AG04449 (cell line): ENCODE measurements at regions not wholly inside any gene's neighbourhood (a gene's known extent, or its start where the extent isn't known, plus 50 kb on each side); places are given as distances from the start of the nearest gene placed in this dataset.

ENCODE experiments used
- CTCF ChIA-PET: fragments of 350-600 bp; formaldehyde crosslinking; extraction: SDS; loops from one replicate; lab custom pipeline; 2021; ENCODE audit warnings: antibody characterized with exemption; lab: Yijun Ruan, JAX
- POLR2A ChIA-PET: fragments of 400-600, 350-600 bp; formaldehyde crosslinking; extraction: SDS; loops from one replicate; lab custom pipeline; 2020; ENCODE audit warnings: antibody characterized with exemption, inconsistent platforms; lab: Yijun Ruan, JAX
- DNase-seq: peaks from one replicate; pipeline ENCODE4 v3.0.0-alpha.2; 2010; ENCODE audit warnings: low read depth, low spot score
- H3K4me3 ChIP-seq: 2 replicates; pipeline ENCODE4 v1.5.1; 2011; ENCODE audit warnings: low read depth, mild to moderate bottlenecking, control low read depth, low read length
- CTCF ChIP-seq: IDR thresholded peaks from one replicate; pipeline ENCODE4 v1.5.1; 2011; ENCODE audit warnings: mild to moderate bottlenecking, moderate library complexity, low read length, control low read depth, inconsistent platforms; ENCODE audit not compliant: insufficient read depth; ENCODE audit errors: missing control alignments

GRCh38 chr14:82837611-82838140 is 1304.0 kb upstream of the SEL1L start:
- ChIA-PET POLR2A (no interaction called here), CTCF (no interaction called here)
- no peak for TF ChIP-seq CTCF
- DNase-seq, result no peak
- no peak overlapping the region for H3K4me3 ChIP-seq

DNA sequence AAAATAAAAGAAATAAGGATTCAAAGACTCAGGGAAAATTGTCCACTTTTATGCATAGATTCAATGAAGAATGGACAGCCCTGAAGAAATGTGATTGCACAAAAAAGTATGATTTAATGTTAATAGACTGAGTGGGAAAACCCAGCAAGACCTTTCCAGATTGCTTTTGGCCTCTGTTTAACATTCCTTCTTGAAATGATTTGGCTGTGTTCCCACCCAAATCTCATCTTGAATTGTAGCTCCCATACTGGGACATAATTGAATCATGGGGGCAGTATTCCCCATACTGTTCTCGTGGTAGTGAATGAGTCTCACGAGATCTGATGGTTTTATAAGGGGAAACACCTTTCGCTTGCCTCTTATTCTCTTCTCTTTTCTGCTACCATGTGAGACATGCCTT is 1316.9 kb upstream of the SEL1L start:
- CTCF ChIA-PET, result no interaction called here
- H3K4me3 ChIP-seq, result no peak overlapping the region
- DNase-seq, result no peak
- POLR2A ChIA-PET, result no interaction called here
- TF ChIP-seq CTCF, result no peak

DNA sequence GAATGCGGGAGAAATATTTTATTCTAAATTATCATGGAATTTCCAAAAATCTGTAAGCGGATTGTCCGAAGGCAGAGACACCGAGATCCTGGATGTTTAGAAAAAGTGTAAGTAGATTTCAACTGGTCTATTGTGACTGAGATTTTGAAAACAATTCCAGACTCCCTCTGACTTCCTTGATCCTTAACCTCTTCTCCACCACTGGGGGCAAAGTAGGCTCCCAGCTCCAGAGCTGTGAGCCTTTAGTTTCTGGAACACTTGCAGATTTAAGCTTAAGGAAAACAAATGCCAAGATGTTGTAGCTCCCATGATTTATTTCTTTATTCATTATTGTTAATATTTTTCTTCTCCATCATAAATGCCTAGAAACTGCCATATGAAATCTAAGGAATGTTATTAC is 1320.5 kb upstream of the SEL1L start:
- ChIA-PET CTCF (no interaction called here), POLR2A (no interaction called here)
- DNase-seq, result no peak
- no peak for TF ChIP-seq CTCF
- no peak overlapping the region for H3K4me3 ChIP-seq

DNA sequence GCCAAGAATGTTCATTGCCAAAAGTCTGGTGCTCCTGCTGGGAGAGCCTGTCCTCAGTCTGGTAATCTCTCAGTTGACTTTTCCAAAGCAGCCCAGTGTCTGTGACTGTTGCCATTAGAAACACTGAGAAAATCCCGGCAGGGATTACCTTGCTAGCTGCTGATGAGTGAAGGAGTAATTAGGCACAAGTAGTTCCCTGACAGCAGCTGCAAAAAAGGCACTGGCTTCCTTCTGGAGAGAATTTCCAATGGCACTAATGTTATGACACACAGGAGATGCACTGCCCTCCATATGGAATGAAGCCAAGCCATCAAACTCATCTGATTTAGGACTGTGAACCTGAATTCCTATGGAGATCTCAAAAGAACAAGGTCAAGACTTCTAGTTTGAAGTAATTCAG is 1321.2 kb upstream of the SEL1L start:
- no peak overlapping the region for H3K4me3 ChIP-seq
- no peak for TF ChIP-seq CTCF
- POLR2A ChIA-PET, result no interaction called here
- CTCF ChIA-PET, result no interaction called here
- DNase-seq, result no peak

GRCh38 chr14:82855912-82856391 is 1322.3 kb upstream of the SEL1L start:
- DNase-seq, result no peak
- H3K4me3 ChIP-seq, result no peak overlapping the region
- ChIA-PET POLR2A (no interaction called here), CTCF (no interaction called here)
- TF ChIP-seq CTCF, result no peak

- no peak for DNase-seq
- TF ChIP-seq CTCF, result no peak
- CTCF ChIA-PET, result no interaction called here
- no peak overlapping the region for H3K4me3 ChIP-seq
- POLR2A ChIA-PET, result no interaction called here
Observed at GRCh38 chr14:82861313-82861712, 1327.7 kb upstream of the SEL1L start.
